Tibial nerve (tissue), 4 donors: ENCODE measurements at regions not wholly inside any gene's neighbourhood (a gene's known extent, or its start where the extent isn't known, plus 50 kb on each side); places are given as distances from the start of the nearest gene placed in this dataset.

Source experiments
- EP300 ChIP-seq, 2 donors: sonication (generic); formaldehyde crosslinking; IDR thresholded peaks; one replicate each; pipeline ENCODE4 v1.6.1; 2017; ENCODE audit warnings: antibody characterized with exemption in 2 of 2, mild to moderate bottlenecking in 1 of 2
- POLR2A ChIP-seq, 2 donors: fragments of 450-650 bp; IDR thresholded peaks; one replicate each; pipeline ENCODE4 v1.6.1; 2017; ENCODE audit warnings: antibody characterized with exemption in 2 of 2, mild to moderate bottlenecking in 2 of 2, moderate library complexity in 2 of 2
- TF ChIP-seq, protein P1 (sequence below), 5 experiments: fragments of 200-600 bp in 3 of 5; fragments of 450-650 bp in 2 of 5; sonication (generic) in 3 of 5; IDR thresholded peaks; one replicate each; pipeline ENCODE4 v1.5.1; 2016 to 2019; ENCODE audit warnings: antibody characterized with exemption in 5 of 5, mild to moderate bottlenecking in 3 of 5, moderate library complexity in 2 of 5

DNA sequence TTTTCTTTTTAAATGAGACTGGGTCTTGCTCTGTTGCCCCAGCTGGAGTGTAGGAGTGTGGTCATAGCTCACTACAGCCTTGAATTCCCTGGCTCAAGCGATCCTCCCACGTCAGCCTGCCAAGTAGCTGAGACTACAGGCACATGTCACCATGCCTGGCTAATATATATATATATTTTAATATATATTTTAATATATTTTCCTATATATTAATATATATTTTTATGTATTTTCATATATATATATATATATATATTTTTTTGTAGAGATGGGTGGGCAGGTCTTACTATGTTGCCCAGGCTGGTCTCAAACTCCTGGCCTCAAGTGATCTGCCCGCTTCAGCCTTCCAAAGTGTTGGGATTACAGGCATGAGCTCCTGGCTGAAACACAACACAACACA lies 144.5 kb upstream of the GATA6 start:
- TF ChIP-seq, protein P1, sequence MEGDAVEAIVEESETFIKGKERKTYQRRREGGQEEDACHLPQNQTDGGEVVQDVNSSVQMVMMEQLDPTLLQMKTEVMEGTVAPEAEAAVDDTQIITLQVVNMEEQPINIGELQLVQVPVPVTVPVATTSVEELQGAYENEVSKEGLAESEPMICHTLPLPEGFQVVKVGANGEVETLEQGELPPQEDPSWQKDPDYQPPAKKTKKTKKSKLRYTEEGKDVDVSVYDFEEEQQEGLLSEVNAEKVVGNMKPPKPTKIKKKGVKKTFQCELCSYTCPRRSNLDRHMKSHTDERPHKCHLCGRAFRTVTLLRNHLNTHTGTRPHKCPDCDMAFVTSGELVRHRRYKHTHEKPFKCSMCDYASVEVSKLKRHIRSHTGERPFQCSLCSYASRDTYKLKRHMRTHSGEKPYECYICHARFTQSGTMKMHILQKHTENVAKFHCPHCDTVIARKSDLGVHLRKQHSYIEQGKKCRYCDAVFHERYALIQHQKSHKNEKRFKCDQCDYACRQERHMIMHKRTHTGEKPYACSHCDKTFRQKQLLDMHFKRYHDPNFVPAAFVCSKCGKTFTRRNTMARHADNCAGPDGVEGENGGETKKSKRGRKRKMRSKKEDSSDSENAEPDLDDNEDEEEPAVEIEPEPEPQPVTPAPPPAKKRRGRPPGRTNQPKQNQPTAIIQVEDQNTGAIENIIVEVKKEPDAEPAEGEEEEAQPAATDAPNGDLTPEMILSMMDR (IDR thresholded peaks at IDR 0.05) = no peak
- TF ChIP-seq POLR2A (IDR thresholded peaks at IDR 0.05) = no peak
- no peak for TF ChIP-seq EP300 (IDR thresholded peaks at IDR 0.05)
